K562 (cell line): ENCODE measurements at regions not wholly inside any gene's neighbourhood (a gene's known extent, or its start where the extent isn't known, plus 50 kb on each side); places are given as distances from the start of the nearest gene placed in this dataset.
A peak's percentile ranks its signal among the peaks of the same experiment; 100 is the strongest.

Experiments
- ATAC-seq: fragments of 200-7000 bp; cut with Tn5 transposase; 3 replicates; pipeline ENCODE4 v1.9.1; 2020; ENCODE audit warnings: moderate library complexity
- BruUV-seq: library from RNA; stranded (reverse); fragments of 400-500 nt; replicated peaks from 2 replicates; lab custom pipeline; 2021; lab: Mats Ljungman, UMichigan
- CTCF ChIA-PET: fragments of 300-600 bp; formaldehyde crosslinking; extraction: SDS; loops from one replicate; lab custom pipeline; 2021; ENCODE audit warnings: low intra/inter-chr PET ratio; lab: Yijun Ruan, JAX
- POLR2A ChIA-PET: fragments of 300-600, 350-650 bp; sonication (Branson Sonifier 250); formaldehyde crosslinking; extraction: SDS; loops from one replicate; lab custom pipeline; 2021; ENCODE audit warnings: antibody characterized with exemption, inconsistent platforms; lab: Yijun Ruan, JAX
- DNase-seq, 4 experiments: peaks; one replicate each; pipeline versions ENCODE4 v3.0.0 to v3.0.0-alpha.2; 2011 to 2018; ENCODE audit warnings: low spot score in 3 of 4, mixed read lengths in 3 of 4; ENCODE audit errors: extremely low read depth in 1 of 4
- FAIRE-seq: peaks from 2 replicates; lab custom pipeline; 2011; peaks lifted over from hg19 to GRCh38; lab: Jason Lieb, UNC
- H2AFZ ChIP-seq: 2 replicates; pipeline ENCODE4 v1.6.0; 2011; ENCODE audit warnings: low read depth, low read length, control low read depth, inconsistent platforms
- H3K27ac ChIP-seq: fragments of 200-600 bp; 3 replicates; pipeline ENCODE4 v1.8.0; 2011; ENCODE audit warnings: low read depth, mild to moderate bottlenecking, control low read depth, inconsistent platforms, low read length, moderate library complexity, mixed read lengths; ENCODE audit errors: extremely low read depth
- H3K27me3 ChIP-seq, 2 experiments: fragments of 300-600 bp in 1 of 2; 2 replicates in 1 of 2; 3 replicates in 1 of 2; pipeline versions ENCODE4 v1.6.0 to v1.8.0; 2011; ENCODE audit warnings: inconsistent platforms in 2 of 2, low read length in 2 of 2, mild to moderate bottlenecking in 1 of 2, mixed read lengths in 1 of 2, moderate library complexity in 1 of 2; ENCODE audit not compliant: control insufficient read depth in 2 of 2, insufficient read depth in 2 of 2
- H3K36me3 ChIP-seq: fragments of 300-600 bp; 3 replicates; pipeline ENCODE4 v1.8.0; 2011; ENCODE audit warnings: mild to moderate bottlenecking, low read length, inconsistent platforms; ENCODE audit not compliant: control insufficient read depth, insufficient read depth
- H3K4me1 ChIP-seq, 2 experiments: fragments of 200-600 bp in 1 of 2; replicated peaks in 1 of 2; 2 replicates in 1 of 2; 3 replicates in 1 of 2; pipeline versions ENCODE4 v1.5.1 to v1.8.0; 2011; ENCODE audit warnings: inconsistent platforms in 2 of 2, low read length in 2 of 2, mild to moderate bottlenecking in 1 of 2, mixed read lengths in 1 of 2, moderate library complexity in 1 of 2; ENCODE audit not compliant: control insufficient read depth in 2 of 2, insufficient read depth in 2 of 2
- H3K4me2 ChIP-seq: 2 replicates; pipeline ENCODE4 v1.6.1; 2011; ENCODE audit warnings: low read length, control low read depth, inconsistent platforms, mixed read lengths; ENCODE audit not compliant: insufficient read depth
- H3K4me3 ChIP-seq: fragments of 200-600 bp; sonication (generic), shearing (Covaris generic); 2 replicates; pipeline ENCODE4 v1.5.1; 2016; ENCODE audit warnings: control low read depth, inconsistent platforms
- H3K79me2 ChIP-seq: fragments of 200-600 bp; 3 replicates; pipeline ENCODE4 v1.8.0; 2011; ENCODE audit warnings: low read length, inconsistent platforms; ENCODE audit not compliant: control insufficient read depth, insufficient read depth
- H3K9ac ChIP-seq, 2 experiments: 2 replicates each; pipeline versions ENCODE4 v1.6.0 to v1.6.1; 2011; ENCODE audit warnings: low read depth in 2 of 2, low read length in 2 of 2, control low read depth in 1 of 2, inconsistent platforms in 1 of 2, mild to moderate bottlenecking in 1 of 2, mixed read lengths in 1 of 2; ENCODE audit not compliant: insufficient read depth in 1 of 2
- H3K9me1 ChIP-seq: one replicate; pipeline ENCODE4 v1.6.0; 2011; ENCODE audit warnings: inconsistent platforms, mild to moderate bottlenecking, low read length, moderate library complexity; ENCODE audit not compliant: control insufficient read depth, insufficient read depth
- H3K9me3 ChIP-seq: replicated peaks from 2 replicates; pipeline ENCODE4 v1.5.1; 2011; ENCODE audit warnings: low read depth, low read length, inconsistent platforms; ENCODE audit not compliant: control insufficient read depth, insufficient read depth
- H4K20me1 ChIP-seq: replicated peaks from 2 replicates; pipeline ENCODE4 v1.6.1; 2011; ENCODE audit warnings: low read length, inconsistent platforms, mixed read lengths; ENCODE audit not compliant: control insufficient read depth, insufficient read depth
- ARID1B ChIP-seq: fragments of 450-650 bp; IDR thresholded peaks from 2 replicates; pipeline ENCODE4 v1.6.1; 2016; ENCODE audit warnings: antibody characterized with exemption, mild to moderate bottlenecking, inconsistent platforms
- C11orf30 ChIP-seq: fragments of 450-650 bp; IDR thresholded peaks from 2 replicates; pipeline ENCODE4 v1.6.1; 2016; ENCODE audit warnings: low read depth, mild to moderate bottlenecking
- CBFA2T3 ChIP-seq: fragments of 450-650 bp; IDR thresholded peaks from 2 replicates; pipeline ENCODE4 v1.6.1; 2017
- ESRRA ChIP-seq: fragments of 450-650 bp; IDR thresholded peaks from 2 replicates; pipeline ENCODE4 v1.6.1; 2014; ENCODE audit warnings: low read depth, mild to moderate bottlenecking, moderate library complexity, borderline replicate concordance
- KLF1 ChIP-seq: fragments of 450-650 bp; IDR thresholded peaks from 2 replicates; pipeline ENCODE4 v1.6.1; 2016; ENCODE audit warnings: missing genetic modification characterization, missing compliant biosample characterization
- SMARCA5 ChIP-seq: fragments of 450-650 bp; IDR thresholded peaks from 2 replicates; pipeline ENCODE4 v1.6.1; 2016
- SRSF3 ChIP-seq: fragments of 200-400 bp; formaldehyde crosslinking; IDR thresholded peaks from 2 replicates; pipeline ENCODE4 v1.6.1; 2016; ENCODE audit warnings: mild to moderate bottlenecking, low read length, moderate library complexity; ENCODE audit not compliant: insufficient read depth
- TAF7 ChIP-seq: fragments of 450-650 bp; IDR thresholded peaks from 2 replicates; pipeline ENCODE4 v1.6.1; 2016; ENCODE audit warnings: missing genetic modification characterization, missing compliant biosample characterization
- TAL1 ChIP-seq: fragments of 450-650 bp; IDR thresholded peaks from 2 replicates; pipeline ENCODE4 v1.6.1; 2016; ENCODE audit warnings: mild to moderate bottlenecking
- ZNF24 ChIP-seq: fragments of 450-650 bp; IDR thresholded peaks from 2 replicates; pipeline ENCODE4 v1.6.1; 2016
- ZNF316 ChIP-seq: fragments of 450-650 bp; IDR thresholded peaks from 2 replicates; pipeline ENCODE4 v1.6.1; 2016
- ZNF444 ChIP-seq: fragments of 250-450 bp; sonication (Bioruptor Pico); IDR thresholded peaks from 2 replicates; pipeline ENCODE4 v1.4.0; 2020; ENCODE audit warnings: mild to moderate bottlenecking, moderate library complexity
- ZNF583 ChIP-seq: fragments of 250-450 bp; sonication (Bioruptor Pico); IDR thresholded peaks from 2 replicates; pipeline ENCODE4 v1.4.0; 2020
- ZNF785 ChIP-seq: fragments of 250-450 bp; sonication (Bioruptor Pico); IDR thresholded peaks from 2 replicates; pipeline ENCODE4 v1.4.0; 2020; ENCODE audit warnings: mild to moderate bottlenecking
- WGBS: fragments of 100-300 bp; shearing (Covaris generic); methylation state at CpG from one replicate; pipeline ENCODE4 v1.1.6; 2016; ENCODE audit warnings: low coverage, mixed read lengths; ENCODE audit not compliant: insufficient coverage; ENCODE audit errors: missing lambda C conversion rate; 5-methylcytosine and 5-hydroxymethylcytosine counted together
- in situ Hi-C: fragments of 300-500 bp; cut with MboI; formaldehyde crosslinking; loops from 4 replicates; pipeline ENCODE4 v1.15.0; 2018; ENCODE audit warnings: inconsistent platforms, mixed read lengths
- intact Hi-C: fragments of 100-400 bp; cut with micrococcal nuclease; formaldehyde crosslinking; loops from 2 replicates; pipeline ENCODE4 v1.14.2; 2022
- TF ChIP-seq, protein P1 (sequence below): conservative IDR thresholded peaks from 2 replicates; pipeline ENCODE4 v1.6.1; 2011; ENCODE audit warnings: low read depth, mild to moderate bottlenecking, low read length; ENCODE audit not compliant: control insufficient read depth
- TF ChIP-seq, protein P2 (sequence below): fragments of 150-350 bp; conservative IDR thresholded peaks from 2 replicates; pipeline ENCODE4 v1.6.1; 2014; ENCODE audit warnings: low read length

DNA sequence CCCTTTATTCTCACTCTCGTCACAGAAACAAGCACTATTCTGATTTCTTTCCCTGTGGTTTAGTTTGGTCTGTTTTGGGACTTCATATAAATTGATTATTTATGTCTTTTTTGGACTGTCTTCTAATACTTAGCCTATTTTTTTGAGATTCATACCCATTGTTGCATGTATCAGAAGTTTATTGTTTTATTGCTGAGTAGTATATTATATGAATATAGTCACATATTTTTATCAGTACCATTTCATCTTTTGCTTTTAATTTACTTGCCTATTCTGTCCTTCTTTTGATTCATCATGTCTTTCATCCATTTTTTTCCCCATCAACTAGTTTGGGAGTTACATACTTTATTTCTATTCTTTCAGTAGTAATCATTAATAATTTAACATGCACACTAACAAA lies 112.0 kb downstream of the ID4 start:
- Histone ChIP-seq H3K9me3 (no peaks in the 10 kb centered on the region), H3K36me3 (no peaks in the 10 kb centered on the region), H3K9me1 (no peaks in the 10 kb centered on the region), H3K9ac (no peak overlapping the region), H4K20me1 (no peaks in the 10 kb centered on the region), H3K27ac (no peak overlapping the region), H3K4me3 (no peak overlapping the region), H2AFZ (no peak overlapping the region), H3K79me2 (no peaks in the 10 kb centered on the region), H3K4me2 (no peak overlapping the region), H3K4me1 (no peaks in the 10 kb centered on the region), H3K27me3 (no peaks in the 10 kb centered on the region)
- FAIRE-seq = no peak
- no TSS peak for BruUV-seq
- DNase-seq = no peak
- 4% methylated on average over 1 of the region's 1 CpG for WGBS
- no peak for ATAC-seq
- in situ Hi-C loops = no loop called here
- CTCF ChIA-PET = no interaction called here
- intact Hi-C loops = no loop called here
- no peak for TF ChIP-seq KLF1 (tag)
- no peak for TF ChIP-seq ZNF785
- TF ChIP-seq ZNF316 = peak; percentile 73
- peak; percentile 55; the same call in 1 of the 2 replicates for TF ChIP-seq C11orf30
- POLR2A ChIA-PET = no interaction called here

DNA sequence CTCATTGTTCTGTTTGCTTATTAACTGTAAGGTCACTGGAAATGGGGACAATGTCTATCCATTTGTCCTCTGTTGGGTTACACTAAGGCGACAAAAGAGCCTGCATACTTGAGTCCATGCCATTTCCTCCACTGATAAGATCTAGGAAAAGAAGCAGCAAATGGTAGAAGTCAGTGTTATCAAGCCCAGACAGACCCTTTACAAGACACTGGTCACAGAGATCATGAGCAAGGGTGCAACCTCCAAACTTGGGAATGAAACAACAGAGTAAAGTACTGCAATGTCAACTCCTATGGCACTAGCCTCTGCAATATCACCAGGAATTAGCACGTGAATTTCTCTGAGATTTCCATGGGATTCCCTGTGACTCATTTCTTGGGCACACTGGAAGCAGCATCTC lies 126.9 kb downstream of the ID4 start:
- Histone ChIP-seq H3K9me3 (no peaks in the 10 kb centered on the region), H3K4me3 (no peak overlapping the region), H3K27ac (no peak overlapping the region), H3K79me2 (no peaks in the 10 kb centered on the region), H3K27me3 (no peaks in the 10 kb centered on the region; a peak in 2 of 5 replicates), H3K9ac (no peak overlapping the region), H4K20me1 (no peaks in the 10 kb centered on the region), H3K9me1 (no peaks in the 10 kb centered on the region), H3K4me1 (peaks cover 0 to 13% of the 10 kb centered on the region in 2 experiments; a peak in 2 of 5 replicates), H2AFZ (no peak overlapping the region), H3K36me3 (no peaks in the 10 kb centered on the region), H3K4me2 (no peak overlapping the region; the same call in 1 of the 2 replicates)
- ChIA-PET POLR2A (no interaction called here), CTCF (no interaction called here)
- intact Hi-C loops = no loop called here
- peak; percentile 50 for ATAC-seq
- peak in 1 of 4 experiments; percentile 28 for DNase-seq
- no TSS peak for BruUV-seq
- WGBS = 0% methylated on average over 2 of the region's 2 CpGs
- in situ Hi-C loops = no loop called here
- no peak for FAIRE-seq
- TF ChIP-seq SMARCA5 (no peak), ZNF583 (CRISPR knock-in tag) (peak; percentile 32; the same call in 1 of the 2 replicates), CBFA2T3 (peak; percentile 39; the same call in 1 of the 2 replicates), ARID1B (peak; percentile 59), TAL1 (peak; percentile 56), ZNF444 (CRISPR knock-in tag) (no peak), SRSF3 (no peak), ESRRA (peak; percentile 86; the same call in 1 of the 2 replicates), ZNF24 (no peak), ZNF785 (no peak), TAF7 (no peak)
- TF ChIP-seq, protein P1, sequence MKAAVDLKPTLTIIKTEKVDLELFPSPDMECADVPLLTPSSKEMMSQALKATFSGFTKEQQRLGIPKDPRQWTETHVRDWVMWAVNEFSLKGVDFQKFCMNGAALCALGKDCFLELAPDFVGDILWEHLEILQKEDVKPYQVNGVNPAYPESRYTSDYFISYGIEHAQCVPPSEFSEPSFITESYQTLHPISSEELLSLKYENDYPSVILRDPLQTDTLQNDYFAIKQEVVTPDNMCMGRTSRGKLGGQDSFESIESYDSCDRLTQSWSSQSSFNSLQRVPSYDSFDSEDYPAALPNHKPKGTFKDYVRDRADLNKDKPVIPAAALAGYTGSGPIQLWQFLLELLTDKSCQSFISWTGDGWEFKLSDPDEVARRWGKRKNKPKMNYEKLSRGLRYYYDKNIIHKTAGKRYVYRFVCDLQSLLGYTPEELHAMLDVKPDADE = no peak
- TF ChIP-seq, protein P2, sequence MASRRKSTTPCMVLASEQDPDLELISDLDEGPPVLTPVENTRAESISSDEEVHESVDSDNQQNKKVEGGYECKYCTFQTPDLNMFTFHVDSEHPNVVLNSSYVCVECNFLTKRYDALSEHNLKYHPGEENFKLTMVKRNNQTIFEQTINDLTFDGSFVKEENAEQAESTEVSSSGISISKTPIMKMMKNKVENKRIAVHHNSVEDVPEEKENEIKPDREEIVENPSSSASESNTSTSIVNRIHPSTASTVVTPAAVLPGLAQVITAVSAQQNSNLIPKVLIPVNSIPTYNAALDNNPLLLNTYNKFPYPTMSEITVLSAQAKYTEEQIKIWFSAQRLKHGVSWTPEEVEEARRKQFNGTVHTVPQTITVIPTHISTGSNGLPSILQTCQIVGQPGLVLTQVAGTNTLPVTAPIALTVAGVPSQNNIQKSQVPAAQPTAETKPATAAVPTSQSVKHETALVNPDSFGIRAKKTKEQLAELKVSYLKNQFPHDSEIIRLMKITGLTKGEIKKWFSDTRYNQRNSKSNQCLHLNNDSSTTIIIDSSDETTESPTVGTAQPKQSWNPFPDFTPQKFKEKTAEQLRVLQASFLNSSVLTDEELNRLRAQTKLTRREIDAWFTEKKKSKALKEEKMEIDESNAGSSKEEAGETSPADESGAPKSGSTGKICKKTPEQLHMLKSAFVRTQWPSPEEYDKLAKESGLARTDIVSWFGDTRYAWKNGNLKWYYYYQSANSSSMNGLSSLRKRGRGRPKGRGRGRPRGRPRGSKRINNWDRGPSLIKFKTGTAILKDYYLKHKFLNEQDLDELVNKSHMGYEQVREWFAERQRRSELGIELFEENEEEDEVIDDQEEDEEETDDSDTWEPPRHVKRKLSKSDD = no peak
